NCI-H146 (cell line): ENCODE measurements at regions not wholly inside any gene's neighbourhood (a gene's known extent, or its start where the extent isn't known, plus 50 kb on each side); places are given as distances from the start of the nearest gene placed in this dataset.
A peak's percentile ranks its signal among the peaks of the same experiment; 100 is the strongest.

Experiments used
- DNase-seq: peaks from one replicate; lab custom pipeline; 2025; lab: John Stamatoyannopoulos, UW

DNA sequence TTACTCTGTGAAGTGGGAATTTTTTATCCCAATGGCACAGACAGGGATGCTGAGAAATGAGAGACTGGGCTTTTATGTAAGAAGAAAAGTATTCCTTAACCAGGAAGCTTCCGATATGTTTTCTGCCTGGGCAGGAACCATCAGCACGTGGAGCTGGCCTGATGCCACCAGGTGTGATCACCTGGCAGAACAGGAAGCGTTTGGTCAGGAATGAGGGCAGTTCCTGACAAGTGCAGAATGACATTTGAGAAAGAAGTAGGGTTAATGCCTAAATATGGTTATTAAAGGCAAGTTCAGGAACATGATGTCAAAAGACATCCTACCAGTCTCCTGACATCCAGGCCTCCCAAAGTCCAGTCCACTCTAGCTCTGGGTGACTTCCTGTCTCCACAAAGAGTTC is 210.3 kb downstream of the NUAK1 start:
- DNase-seq, result no peak

DNA sequence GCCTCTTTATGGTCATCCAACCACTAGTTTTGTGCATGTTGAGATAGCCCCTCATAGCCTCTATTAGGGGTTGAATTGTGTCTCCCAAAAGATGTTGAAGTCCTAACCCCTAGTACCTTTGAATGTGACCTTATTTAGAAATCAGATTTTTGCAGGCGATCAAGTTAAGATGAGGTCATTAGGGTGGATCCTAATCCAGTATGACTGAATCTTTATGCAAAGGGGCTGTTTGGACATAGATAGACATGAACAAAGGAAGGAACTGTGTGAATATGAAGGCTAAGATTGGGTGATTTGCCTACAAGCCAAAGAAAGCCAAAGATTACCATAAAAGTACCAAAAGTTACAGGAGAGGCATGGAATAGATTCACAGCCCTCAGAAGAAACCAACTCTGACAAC is 209.6 kb downstream of the NUAK1 start:
- no peak for DNase-seq

DNA sequence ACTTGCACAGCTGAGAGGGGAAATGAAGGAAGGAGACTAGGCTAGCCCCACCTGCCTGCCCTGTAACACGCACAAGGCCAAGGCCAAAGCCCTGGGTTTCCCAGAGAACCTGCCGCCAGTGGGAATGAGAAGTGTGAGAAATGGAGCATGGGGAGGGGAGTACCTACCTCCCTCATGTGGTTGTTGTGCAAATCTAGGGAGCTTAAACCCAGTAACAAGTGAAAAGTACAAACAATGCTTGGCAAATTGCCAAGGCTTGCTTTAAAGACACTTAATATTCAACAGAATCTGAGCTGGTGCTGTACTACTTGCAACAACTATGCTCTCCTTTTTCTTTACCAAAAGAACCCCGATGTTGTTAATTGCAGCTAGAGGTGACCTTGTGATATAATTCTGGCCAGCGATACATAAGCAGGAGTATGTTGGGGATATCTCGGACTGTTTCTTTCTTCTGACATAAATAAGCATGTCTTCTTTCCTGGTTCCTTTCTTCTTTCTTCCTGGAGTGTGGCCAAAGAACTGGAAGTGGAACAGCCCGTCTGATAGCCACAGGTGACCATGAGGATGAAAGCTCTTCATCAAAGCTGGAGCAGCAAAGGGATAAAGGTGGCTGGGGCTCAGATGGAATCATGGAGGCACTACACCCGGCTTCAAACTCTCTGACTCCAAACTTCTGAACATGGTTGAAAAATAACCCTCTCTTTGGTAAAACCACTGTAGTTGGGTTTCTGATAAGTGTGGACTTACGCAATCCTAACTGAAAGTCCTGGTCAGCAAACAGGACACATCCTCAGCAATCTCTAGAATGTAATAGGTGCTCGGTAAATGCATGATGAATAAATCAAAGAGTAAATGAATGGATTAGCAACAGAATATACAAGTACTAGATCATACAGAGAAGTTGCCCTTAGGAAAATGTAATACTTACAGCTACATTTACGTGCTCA is 207.9 kb downstream of the NUAK1 start:
- DNase-seq, result no peak

DNA sequence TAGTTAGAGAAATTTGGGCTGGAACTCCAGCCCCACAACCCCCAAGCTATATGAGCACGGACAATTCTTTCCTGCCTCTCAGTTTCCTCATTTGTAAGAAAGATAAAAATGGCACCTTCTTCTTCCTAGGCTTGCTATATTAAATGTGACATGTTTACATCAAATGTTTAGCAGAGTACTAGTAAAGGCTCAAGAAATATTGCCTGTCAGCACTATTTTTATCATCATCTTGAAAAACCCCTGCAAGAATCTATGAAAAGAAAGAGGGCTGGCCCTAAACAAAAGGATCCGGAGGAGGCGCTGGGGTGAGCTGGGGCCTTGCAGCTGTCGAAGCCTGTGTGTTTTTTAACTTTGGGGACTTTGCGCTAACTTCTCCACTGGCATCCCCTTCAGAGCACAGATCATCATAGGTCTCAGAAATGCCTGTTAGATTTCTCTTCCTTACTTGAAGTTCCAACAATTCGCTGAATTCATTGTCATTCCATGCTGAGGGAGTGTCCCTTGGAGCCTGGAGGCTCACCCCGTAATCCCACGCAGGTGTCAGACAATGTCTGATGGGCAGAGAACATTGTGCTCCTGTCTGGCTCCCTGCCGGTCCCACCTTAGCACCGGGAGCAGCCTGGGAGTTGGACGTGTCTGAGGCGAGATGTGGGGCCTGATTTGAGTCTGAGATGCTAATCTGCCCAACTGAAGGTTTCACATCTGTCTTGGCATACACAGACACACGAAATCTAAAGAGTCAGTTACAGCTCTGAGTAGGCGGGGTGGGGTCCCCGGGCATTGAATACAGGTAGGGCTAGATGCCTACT is 206.8 kb downstream of the NUAK1 start:
- DNase-seq, result no peak

DNA sequence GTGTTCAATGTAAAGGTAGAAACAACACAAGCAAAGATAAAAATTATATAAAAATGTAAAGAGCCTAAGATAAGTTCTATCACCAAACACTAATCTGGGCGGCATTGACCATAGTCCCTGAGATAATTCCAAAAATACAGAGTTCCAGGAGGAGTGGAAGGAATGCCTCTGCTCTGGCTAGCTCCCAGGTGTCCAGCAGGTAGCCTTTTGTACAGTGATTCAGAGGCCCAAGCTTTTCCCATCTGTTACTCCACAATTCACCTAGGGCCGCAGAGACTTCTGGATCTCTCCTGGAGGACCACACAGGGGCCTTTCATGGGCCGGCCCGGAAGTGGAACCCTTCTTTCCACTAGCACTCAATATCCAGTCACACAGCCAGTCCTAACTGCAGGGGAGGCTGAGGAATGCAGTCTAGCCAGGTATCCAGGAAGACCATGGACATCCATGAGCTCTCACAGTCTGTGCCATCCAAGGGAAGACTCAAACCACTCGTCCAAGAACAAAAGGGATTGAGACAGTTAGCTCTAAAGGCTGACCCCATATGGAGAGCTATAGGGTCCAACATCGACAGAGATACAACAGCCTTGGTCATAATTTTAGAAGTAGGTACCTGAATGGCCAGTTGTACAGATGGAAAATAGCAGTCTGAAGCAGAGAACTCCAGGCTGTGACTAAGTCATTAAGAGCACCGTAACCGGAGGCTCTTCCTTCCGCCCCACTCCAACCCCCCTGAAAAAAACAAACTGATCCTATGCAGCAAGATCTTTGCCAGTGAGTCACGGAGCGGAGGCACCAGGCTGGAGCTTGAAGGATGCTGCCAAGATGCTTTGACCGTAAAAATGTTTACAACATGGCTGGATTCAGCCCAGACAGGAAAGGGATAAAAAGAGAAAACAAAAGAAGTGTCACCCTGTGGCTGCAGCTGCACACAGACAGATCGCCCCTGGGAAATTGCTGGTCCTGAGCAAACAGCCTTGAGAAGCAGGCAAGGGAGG is 204.8 kb downstream of the NUAK1 start:
- DNase-seq, result peak; percentile 14

DNA sequence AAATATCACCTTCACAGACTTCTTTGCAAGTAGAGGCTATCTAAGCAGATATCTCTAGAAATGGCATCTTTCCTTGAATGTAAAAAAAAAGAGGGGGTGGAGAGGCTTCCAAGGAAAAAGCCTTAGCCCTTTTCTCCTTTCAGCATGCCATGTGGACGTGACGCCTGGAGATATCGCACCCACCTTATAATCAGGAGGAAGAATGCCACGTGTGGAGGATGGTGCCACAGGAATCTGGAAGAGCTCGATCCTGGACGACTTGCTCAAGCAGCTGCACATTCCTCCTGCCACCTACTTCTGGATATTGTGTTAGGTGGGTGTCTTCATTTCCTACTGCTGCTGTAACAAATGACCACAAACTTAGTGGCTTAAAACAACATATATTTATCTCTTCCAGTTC is 203.6 kb downstream of the NUAK1 start:
- DNase-seq, result no peak

DNA sequence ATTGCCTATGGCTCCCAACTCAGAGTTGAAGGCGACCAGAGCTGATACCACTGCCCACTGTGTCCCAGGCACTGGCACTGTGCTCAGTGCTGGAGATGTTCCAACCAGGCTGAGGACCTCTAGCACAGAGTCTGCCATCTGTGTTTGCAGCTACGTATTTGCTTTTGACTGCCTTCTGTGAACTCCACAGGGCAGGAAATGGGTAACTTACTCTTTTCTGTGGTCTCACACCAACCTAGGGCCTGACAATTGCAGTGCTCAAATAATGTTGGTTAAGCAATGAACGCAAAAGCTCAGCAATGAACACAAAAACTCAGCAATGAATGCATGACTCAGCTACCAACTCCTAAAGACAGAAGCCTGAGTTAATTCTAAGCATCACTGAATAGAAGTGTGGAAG is 202.8 kb downstream of the NUAK1 start:
- no peak for DNase-seq

DNA sequence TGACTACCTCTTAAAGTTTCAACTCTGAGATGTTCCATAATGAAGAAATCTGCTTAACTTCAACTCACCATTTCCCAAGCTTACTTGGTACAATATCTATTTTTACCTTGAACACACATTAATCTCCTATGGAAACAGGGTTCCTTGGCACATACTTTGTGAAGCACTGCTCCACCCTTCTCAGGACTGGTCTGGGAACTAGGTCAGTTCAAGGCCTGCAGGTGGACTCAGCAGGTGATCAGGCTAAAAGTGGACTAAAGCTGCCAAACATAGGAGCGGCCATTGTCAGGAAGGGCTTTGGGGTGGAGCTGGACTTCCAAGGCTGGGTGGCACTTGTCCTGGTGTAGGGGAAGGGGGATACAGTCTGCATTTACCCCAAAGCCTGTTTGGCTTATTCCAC is 202.3 kb downstream of the NUAK1 start:
- DNase-seq, result peak; percentile 6

DNA sequence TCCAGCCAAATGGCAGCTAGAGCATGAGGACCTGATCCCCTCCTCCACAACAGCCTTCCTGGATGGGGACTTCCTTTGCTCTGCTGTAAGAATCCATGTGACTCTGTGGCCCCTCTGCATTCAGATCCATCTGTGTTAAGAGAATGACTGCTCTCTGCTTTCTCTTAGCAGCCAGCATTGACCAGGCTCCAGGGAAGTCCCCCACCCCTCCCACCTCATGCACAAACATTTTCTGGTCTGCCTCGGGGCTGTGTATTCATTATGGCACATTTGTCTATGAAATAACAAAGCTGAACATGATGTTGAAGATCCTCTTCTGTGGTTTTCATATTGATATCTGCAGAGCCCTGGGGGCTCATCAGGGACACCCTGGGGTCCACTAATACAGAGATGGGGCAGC is 201.7 kb downstream of the NUAK1 start:
- peak; percentile 60 for DNase-seq

DNA sequence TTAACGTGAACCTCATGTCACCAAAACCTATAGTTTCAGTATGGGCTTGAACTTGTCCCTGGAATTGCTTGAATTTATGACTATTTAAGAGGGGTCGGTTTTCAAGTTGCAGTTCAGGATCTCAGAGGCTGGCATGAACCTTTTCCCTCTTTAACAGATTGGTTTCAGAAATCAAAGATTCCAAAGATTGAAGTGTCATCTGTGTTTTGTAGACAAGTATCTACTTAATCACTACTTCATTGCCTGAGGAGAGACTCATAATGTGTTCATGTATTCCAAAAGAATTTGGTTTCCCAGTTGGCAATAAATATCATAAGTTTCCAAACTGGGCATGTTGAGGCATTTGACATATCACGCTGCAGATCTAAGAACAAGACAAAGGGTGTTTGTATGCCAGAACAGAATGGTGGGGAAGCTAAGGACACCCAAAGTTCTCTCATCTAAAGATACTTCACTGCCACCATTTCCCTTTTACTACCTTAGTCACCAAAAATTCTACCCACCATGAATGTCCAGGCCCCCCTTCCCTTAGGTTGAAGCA is 199.5 kb downstream of the NUAK1 start:
- no peak for DNase-seq

DNA sequence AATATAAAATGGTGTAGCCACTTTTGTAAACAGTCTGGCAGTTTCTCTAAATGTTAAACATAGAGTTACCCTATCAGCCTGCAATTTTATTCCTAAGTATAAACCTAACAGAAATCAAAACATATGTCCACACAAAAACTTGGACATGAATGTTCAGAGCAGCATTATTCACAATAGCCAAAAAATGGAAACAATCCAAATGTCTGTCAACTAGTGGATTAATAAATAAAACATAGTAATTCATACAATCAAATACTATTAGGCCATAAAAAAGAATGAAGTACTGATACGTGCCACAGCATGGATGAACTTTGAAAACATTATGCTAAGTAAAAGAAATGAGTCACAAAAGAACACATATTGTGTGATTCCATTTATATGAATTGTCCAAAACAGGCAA is 196.5 kb downstream of the NUAK1 start:
- no peak for DNase-seq

DNA sequence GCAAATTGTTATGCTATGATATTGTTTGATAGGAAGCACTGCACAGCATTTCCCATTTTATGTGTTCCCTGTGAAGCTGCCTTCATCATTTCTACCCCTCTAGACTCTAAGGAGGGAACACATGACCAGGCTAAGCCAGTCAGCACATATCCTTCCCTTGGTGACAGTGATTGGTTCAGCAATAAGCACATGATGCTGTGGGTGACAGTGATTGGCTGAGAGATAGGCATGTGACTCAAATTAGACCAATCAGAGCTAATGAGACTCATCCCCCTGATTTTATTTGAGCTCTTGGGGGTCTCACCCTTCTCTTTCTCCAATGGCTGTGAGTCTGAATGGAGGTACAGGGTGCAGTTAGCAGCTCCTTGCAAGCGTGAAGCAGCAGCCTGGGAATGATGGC is 195.2 kb downstream of the NUAK1 start:
- DNase-seq, result no peak

DNA sequence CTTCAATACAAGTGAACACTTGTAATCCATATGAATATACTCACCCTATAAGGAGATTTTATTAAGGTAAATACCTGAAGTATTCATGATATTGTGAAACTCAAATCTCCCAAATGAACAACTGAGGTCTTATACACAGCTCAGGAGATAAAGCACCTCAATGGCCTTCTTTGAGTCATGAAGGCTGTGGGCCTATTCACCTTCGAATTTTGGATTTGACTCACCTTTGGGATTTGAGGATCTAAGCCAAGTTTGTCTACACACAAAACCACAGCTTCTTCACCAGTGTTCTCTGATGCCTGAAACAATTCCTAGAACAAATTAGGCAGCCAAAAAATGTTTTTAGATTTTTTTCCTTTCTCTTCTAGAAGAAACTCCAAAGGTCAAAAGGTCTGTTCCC is 194.1 kb downstream of the NUAK1 start:
- no peak for DNase-seq

DNA sequence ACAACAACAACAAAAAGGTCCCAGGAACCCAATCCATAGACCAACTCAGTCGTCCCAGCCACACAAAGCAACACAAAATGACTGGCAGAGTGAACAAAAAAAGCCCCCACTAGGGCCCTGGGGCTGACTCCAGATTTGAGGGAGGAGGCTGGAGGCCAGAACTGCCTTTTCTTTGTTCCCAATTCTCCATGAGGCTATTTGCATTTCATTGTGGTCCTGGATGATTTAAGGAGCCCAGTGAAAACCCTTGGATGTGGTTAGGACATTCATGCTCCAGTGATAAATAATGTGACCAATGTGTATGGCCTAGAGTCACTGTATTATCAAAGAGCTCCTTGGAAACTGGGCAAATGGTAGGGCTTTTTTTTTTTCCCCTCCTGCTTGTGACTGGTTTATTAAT is 192.9 kb downstream of the NUAK1 start:
- no peak for DNase-seq

DNA sequence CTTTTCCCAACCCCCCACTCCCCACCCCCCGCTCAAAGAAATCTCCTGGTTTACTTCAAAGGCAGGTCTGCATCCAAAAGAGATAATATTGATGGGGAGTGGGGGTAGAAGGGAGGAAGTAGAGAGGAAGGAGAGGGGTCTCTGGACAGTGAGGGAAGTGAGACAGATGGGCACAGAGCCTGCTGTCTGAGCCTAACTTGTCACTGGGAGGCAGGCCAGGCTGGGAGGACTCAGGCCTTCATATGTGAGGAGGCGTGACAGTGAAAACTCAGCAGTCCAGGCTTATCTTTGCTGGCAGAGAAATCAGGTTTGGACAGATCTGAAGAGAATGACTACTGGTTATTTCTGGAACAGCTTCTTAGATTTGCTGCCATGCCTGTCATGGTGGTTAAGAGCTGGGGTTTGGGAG is 192.3 kb downstream of the NUAK1 start:
- DNase-seq, result no peak

DNA sequence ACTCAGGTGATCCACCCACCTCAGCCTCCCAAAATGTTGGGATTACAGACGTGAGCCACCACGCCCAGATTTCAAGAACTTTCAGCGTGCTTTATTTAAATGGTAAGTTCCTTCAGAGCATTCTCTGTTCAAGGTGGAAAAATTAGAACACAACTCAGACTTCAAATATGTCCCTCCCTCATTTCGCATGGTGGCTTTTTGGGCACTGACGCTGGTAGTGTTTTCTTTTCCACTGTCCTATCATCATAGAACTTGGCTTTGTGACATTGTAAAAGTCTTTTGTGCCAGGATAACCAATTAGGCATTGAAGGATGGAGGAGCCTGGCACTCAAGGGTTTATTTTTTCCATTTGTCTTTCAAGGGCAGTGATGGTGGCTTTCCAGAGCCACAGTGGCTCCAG is 190.8 kb downstream of the NUAK1 start:
- DNase-seq, result no peak

DNA sequence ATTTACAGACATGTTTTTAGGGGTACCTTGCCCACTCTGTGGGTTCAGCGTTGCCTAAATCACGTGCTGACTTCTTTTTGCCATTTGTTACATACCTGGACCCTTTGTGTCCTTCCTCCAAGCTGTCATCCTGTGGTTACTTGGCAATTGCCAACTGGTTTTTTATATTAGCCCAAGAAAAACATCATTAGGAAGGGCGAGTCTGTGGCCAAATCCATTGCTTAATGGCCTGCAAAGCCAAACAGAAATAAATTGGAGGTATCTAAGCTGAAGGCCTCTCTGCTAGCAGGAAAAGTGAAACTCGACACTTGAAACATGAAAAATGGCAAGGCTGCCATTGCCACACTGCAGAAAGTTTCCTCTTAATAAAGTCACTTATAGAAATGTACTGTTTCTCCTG is 190.4 kb downstream of the NUAK1 start:
- DNase-seq, result no peak

DNA sequence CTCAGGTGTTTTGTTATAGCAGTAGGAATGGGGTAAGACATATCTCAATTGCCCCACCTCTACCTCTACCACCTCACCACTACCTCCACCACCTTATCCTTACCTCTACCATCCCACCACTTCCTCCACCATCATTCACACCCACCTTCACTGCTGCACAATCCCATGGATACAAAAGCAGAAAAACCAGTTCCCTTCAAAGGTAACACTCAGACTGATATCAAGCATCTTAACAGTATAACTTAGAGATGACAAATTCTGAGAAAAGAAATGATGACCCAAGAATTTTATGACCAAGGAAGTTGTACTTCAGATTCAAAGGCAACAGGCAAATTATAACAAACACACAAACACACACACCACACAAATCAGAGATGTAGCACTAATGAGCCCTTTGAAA is 189.4 kb downstream of the NUAK1 start:
- no peak for DNase-seq

DNA sequence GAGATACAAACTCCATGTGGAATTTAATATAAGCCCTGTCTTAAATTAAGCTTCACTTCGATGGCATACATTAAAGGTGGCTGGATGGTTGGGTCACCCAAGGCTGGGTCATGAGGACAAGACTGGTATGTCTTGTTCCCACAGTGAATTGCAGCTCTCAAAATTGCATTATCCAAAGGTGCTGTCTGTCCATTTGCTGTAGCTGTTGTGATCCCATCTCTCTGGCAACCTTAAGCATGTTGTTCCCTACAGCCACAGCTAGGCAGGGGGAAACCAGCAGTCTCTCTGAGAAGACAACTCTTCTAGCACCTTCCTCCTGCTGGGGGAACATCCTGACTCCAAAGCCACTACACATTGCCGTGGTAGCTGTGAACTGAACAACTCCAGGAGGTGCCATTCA is 187.0 kb downstream of the NUAK1 start:
- no peak for DNase-seq

DNA sequence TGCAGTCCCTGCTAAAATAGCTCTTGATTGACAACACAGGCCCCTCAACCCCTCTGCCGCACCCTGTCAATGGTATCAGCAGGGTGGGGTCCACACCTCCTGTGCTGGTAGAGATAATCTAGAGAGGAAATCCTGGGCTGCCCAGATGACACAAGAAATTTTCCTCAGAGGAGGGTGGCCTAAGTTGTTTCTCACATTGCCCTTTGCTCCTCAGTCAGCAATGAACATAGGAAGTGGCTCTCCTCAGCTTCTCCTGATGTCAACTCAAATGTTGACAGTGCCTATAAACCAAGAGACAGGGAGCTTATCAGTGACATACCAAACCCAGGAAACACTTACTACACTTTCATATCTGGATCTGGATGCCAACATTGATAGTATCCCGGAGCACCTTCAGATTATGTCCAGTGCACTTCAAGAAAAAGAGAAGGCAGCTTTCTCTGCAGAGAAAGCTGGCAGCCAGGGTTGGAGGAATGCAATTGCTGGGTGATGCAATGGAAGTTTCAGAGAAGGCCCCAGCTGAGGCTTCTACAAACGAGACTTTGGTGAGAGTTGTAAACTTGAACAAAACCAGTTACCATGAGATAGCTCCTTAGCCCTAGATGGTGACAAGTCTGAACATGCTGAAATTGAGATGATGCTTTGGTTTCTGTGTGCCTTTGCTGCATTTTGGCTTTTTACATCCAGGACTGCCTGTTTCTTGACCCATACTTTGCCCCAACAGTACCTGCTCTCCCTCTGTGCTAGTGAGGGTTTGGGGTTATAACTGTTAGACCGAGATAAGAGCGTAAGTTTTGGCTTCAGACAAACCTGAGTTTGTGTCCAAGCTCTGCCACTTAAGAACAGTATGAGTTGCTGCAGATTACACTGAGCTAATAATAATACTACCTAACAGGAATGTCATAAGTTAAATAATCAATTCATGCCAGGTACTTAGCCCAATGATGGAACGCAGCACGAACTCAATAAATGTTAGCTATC is 183.5 kb downstream of the NUAK1 start:
- DNase-seq, result no peak

DNA sequence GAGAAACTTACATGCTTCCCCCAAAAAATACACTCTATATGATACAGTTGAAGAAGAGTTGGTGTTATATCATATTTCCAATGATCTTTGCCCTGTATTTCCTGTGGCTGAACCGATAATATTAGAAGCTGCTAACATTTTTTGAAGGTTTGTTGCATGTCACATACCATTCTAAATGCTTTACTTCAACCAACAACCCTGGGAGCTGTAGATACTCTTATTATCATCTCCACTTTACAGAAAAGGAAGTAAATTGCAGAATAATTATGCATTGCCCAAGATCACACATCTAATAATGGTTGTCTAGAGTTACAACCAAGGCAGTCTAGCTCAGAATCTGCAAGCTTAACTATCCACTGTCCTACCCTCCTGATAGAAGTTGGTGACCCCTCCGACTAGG is 182.8 kb downstream of the NUAK1 start:
- DNase-seq, result no peak
